C4-2B (cell line): ENCODE measurements at regions not wholly inside any gene's neighbourhood (a gene's known extent, or its start where the extent isn't known, plus 50 kb on each side); places are given as distances from the start of the nearest gene placed in this dataset.

ENCODE experiments used
- H3K27ac ChIP-seq: fragments of 450-650 bp; 2 replicates; pipeline ENCODE4 v1.5.1; 2017
- ZFX ChIP-seq: fragments of 450-650 bp; IDR thresholded peaks from 2 replicates; pipeline ENCODE4 v1.6.1; 2017
- TF ChIP-seq, protein P1 (sequence below): fragments of 450-650 bp; conservative IDR thresholded peaks from 2 replicates; pipeline ENCODE4 v1.5.1; 2017; ENCODE audit warnings: mild to moderate bottlenecking

DNA sequence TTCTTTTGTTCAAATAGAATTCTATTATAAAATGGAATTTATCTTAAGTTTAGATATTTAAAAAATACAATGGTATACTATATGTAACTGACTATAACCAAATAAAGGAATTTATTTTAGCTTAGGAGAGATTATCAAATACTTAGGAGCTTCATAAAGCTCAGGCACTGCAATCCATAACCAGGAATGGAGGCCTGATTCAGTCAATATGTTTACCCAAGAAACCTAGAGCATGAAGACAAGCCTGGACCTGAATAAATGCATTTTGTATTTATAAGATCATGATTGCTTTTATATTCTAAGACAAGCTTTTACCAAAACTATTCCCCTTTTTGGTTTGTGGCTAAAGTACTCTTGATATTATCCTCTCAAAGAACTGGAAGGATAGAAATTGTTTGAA is 742.6 kb downstream of the FAT4 start:
- H3K27ac ChIP-seq: no peak overlapping the region
- no peak for TF ChIP-seq ZFX
- TF ChIP-seq, protein P1, sequence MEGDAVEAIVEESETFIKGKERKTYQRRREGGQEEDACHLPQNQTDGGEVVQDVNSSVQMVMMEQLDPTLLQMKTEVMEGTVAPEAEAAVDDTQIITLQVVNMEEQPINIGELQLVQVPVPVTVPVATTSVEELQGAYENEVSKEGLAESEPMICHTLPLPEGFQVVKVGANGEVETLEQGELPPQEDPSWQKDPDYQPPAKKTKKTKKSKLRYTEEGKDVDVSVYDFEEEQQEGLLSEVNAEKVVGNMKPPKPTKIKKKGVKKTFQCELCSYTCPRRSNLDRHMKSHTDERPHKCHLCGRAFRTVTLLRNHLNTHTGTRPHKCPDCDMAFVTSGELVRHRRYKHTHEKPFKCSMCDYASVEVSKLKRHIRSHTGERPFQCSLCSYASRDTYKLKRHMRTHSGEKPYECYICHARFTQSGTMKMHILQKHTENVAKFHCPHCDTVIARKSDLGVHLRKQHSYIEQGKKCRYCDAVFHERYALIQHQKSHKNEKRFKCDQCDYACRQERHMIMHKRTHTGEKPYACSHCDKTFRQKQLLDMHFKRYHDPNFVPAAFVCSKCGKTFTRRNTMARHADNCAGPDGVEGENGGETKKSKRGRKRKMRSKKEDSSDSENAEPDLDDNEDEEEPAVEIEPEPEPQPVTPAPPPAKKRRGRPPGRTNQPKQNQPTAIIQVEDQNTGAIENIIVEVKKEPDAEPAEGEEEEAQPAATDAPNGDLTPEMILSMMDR: no peak

DNA sequence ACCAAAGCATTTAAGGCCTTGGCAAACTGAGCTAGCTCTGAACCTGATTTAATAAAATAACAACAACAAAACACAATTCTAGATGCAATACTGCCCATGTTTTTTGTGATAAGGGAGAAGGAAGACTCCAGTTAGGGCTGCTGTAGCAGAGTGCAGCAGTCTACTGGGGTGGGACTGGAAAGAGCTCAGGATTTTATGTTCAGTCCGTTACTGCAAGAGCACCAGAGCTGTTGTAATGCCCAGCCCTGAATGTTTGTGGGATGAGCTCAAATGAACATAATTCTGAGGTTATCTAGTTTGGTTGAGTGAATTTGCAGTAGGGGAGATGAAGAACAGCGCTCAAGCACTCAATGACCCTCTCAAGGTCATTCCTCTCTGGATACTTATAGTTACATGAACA is 743.8 kb downstream of the FAT4 start:
- H3K27ac ChIP-seq: no peak overlapping the region
- TF ChIP-seq ZFX: no peak
- TF ChIP-seq, protein P1: no peak

DNA sequence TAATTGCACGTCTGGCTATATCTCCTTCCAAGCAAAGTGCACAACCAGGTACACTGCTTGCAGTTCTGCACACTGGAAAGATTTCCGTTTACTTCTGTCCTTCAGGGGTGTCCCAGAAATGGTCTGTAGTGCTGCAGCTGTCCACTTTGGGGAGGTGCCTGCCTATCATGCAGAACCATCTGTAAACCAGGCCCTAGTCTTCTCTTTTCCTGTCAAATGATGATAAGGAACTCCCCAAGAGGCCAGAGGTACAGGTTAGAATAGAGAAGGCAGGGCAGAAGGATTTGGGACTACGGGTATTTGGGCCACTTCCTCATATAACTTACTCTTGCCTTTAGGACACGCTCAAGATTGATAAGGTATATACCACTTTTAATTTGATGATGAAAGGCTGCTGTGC is 746.9 kb downstream of the FAT4 start:
- no peak overlapping the region for H3K27ac ChIP-seq
- no peak for TF ChIP-seq ZFX
- TF ChIP-seq, protein P1: no peak

DNA sequence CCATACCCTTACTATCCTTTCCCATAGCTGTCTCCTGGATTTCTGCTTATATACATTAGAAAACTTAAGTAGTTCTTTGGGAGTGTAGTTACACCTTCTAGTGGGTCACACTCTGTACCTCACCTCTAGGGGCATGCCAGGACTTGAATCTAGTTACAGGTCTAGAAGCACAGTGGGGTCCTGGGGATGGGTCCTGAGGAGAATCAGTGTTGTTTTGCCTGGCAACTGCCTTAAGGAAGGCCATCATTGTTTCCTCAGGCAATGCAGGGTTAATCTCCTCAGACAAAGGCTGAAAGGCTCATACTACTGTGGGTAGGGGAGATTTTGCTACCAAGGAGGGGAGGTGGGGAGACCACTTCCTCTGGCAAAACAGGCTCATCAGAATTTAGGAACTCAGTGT is 750.3 kb downstream of the FAT4 start:
- TF ChIP-seq, protein P1: no peak
- no peak for TF ChIP-seq ZFX
- no peak overlapping the region for H3K27ac ChIP-seq

DNA sequence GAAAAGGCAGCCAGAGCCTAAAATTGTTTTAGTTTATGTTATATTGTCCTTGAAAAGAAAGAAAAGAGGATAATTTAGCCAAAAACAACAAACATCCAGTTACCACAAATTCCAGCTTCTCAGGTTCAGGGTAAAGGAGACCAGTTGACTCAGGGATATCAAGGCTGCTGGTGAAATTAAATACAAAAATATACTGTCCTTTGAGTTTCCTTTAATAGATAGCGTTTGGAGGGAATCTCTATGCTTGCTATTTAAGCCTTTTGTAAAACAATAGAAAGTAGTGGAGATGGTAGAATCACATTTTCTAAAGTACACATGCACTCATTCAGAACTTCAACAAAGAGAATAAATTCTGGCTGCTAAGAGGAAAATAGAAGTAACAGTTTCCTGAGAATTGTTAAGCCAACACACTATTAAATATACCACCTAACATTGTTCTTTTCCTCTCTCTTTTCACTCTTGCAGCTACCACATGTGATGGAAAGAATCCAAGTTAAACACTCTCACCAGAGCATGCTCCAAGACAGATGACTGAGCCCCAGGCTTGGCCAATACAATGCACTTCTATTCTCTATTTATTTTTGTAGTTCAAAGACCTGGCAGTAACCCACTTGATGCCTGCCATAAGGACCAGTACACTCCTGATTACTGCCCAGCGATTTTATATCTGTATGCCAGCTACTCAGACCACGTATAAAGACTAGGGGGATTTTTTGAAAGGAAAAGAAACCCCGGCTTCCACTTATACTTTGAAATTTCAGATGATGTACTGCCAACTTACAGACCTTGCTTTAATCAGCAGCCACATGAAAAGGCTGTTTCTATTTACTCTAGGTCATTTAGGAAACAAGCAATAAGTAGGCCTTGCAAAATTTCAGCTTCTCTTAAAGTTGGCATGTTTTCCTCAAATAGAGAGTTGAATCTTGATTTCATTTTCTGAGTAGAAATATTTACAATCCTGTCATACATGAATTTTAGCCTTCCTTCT is 756.9 kb downstream of the FAT4 start:
- TF ChIP-seq, protein P1: no peak
- no peak for TF ChIP-seq ZFX
- no peak overlapping the region for H3K27ac ChIP-seq

DNA sequence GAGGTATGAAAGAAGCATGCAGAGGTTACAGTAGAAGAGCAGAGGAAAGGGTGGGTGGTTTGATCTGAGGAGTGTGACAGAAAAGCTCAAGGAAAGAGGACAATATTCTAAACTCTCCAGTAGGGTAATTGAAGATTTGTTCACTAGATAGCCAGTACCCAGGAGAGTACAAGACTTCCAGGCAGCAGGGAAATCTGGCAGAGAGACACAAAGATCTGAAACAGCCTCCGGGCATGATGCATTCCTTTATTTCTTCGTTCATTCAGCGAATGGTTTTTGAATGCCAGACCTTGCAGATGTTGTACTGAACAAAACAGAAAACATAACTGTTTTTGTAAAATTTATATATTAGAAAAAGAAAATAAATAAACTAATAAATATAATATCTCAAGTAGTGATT is 766.6 kb downstream of the FAT4 start:
- no peak for TF ChIP-seq ZFX
- TF ChIP-seq, protein P1: no peak
- no peak overlapping the region for H3K27ac ChIP-seq

DNA sequence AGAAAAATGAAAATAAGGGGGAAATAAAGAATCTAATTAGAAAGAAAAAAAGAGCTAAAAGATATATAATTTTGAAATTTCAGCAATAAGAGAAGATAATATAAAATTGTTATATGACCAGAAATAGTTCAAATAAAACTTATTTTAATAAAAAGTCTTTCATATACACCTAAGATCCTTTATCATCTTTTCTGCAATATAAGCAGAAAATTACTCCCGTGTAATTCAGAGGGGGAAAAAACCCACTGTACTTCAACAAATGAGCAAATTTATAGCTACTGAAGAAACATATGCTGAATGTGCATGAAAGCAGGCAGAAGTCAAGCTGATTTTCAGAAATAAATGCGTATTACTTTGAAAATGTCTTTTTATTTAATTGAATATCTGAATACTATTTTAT is 771.3 kb downstream of the FAT4 start:
- TF ChIP-seq, protein P1: no peak
- TF ChIP-seq ZFX: no peak
- no peak overlapping the region for H3K27ac ChIP-seq
